ENCODE measurements at regions not wholly inside any gene's neighbourhood (a gene's known extent, or its start where the extent isn't known, plus 50 kb on each side); places are given as distances from the start of the nearest gene placed in this dataset.

- ChIA-PET POLR2A (ENCODE audit: low non-redundant PET) (no interaction called here), CTCF (no interaction called here)
- BruUV-seq (replicated peaks) = no TSS peak
- intact Hi-C loops (cut with micrococcal nuclease; ENCODE audit: unreplicated experiment) = loop anchor here (2.0 to 10.0 kb wide), 4 partner anchors 297 to 1671 kb away; no protein-coding TSS in a partner anchor
- Histone ChIP-seq H3K27ac (ENCODE audit: low read depth, low read length, poor library complexity, severe bottlenecking) (no peak overlapping the region), H3K36me3 (ENCODE audit: insufficient read depth, low read length, poor library complexity, severe bottlenecking) (no peaks in the 10 kb centered on the region), H3K4me3 (ENCODE audit: low read depth, low read length, poor library complexity, severe bottlenecking) (no peak overlapping the region), H3K27me3 (replicated peaks; ENCODE audit: insufficient read depth, low read depth, low read length, poor library complexity) (no peaks in the 10 kb centered on the region), H3K4me1 (ENCODE audit: insufficient read depth, low read length, poor library complexity, severe bottlenecking) (peaks cover 25% of the 10 kb centered on the region), H3K9me3 (ENCODE audit: low read depth, low read length, poor library complexity, severe bottlenecking) (no peaks in the 10 kb centered on the region)
- TF ChIP-seq EZH2 (IDR thresholded peaks at IDR 0.05; ENCODE audit: borderline replicate concordance, low read depth, low read length, poor library complexity, severe bottlenecking) (no peak), CTCF (conservative IDR thresholded peaks at IDR 0.05; ENCODE audit: low read depth, low read length) (no peak)
- no peak for DNase-seq (ENCODE audit: low spot score)
These were observed 782.8 kb upstream of the NUDT12 start for GRCh38 chr5:104345222-104346016.

- intact Hi-C loops (cut with micrococcal nuclease; ENCODE audit: unreplicated experiment) = loop anchor here (2.0 to 10.0 kb wide), 3 partner anchors 297 to 536 kb away; no protein-coding TSS in a partner anchor
- Histone ChIP-seq H3K27ac (ENCODE audit: low read depth, low read length, poor library complexity, severe bottlenecking) (no peak overlapping the region), H3K27me3 (replicated peaks; ENCODE audit: insufficient read depth, low read depth, low read length, poor library complexity) (no peaks in the 10 kb centered on the region), H3K36me3 (ENCODE audit: insufficient read depth, low read length, poor library complexity, severe bottlenecking) (no peaks in the 10 kb centered on the region), H3K4me3 (ENCODE audit: low read depth, low read length, poor library complexity, severe bottlenecking) (no peak overlapping the region), H3K4me1 (ENCODE audit: insufficient read depth, low read length, poor library complexity, severe bottlenecking) (peaks cover 25% of the 10 kb centered on the region), H3K9me3 (ENCODE audit: low read depth, low read length, poor library complexity, severe bottlenecking) (no peaks in the 10 kb centered on the region)
- ChIA-PET CTCF (no interaction called here), POLR2A (ENCODE audit: low non-redundant PET) (no interaction called here)
- TF ChIP-seq CTCF (conservative IDR thresholded peaks at IDR 0.05; ENCODE audit: low read depth, low read length) = no peak
- TF ChIP-seq EZH2 (IDR thresholded peaks at IDR 0.05; ENCODE audit: borderline replicate concordance, low read depth, low read length, poor library complexity, severe bottlenecking) = no peak
- DNase-seq (ENCODE audit: low spot score) = peak; percentile 24
- BruUV-seq (replicated peaks) = no TSS peak
These were observed 782.2 kb upstream of the NUDT12 start for GRCh38 chr5:104344809-104345208.

GRCh38 chr5:104327801-104328200 is 765.2 kb upstream of the NUDT12 start:
- DNase-seq (ENCODE audit: low spot score) = no peak
- CTCF ChIA-PET = no interaction called here
- no peaks in the 10 kb centered on the region for H3K27me3 ChIP-seq (replicated peaks; ENCODE audit: insufficient read depth, low read depth, low read length, poor library complexity)
- H3K4me3 ChIP-seq (ENCODE audit: low read depth, low read length, poor library complexity, severe bottlenecking) = no peak overlapping the region
- intact Hi-C loops (cut with micrococcal nuclease; ENCODE audit: unreplicated experiment) = no loop called here
- TF ChIP-seq EZH2 (IDR thresholded peaks at IDR 0.05; ENCODE audit: borderline replicate concordance, low read depth, low read length, poor library complexity, severe bottlenecking) = no peak
- no peak for TF ChIP-seq CTCF (conservative IDR thresholded peaks at IDR 0.05; ENCODE audit: low read depth, low read length)
- H3K9me3 ChIP-seq (ENCODE audit: low read depth, low read length, poor library complexity, severe bottlenecking) = no peaks in the 10 kb centered on the region
- POLR2A ChIA-PET (ENCODE audit: low non-redundant PET) = no interaction called here
- no peak overlapping the region for H3K27ac ChIP-seq (ENCODE audit: low read depth, low read length, poor library complexity, severe bottlenecking)
- BruUV-seq (replicated peaks) = no TSS peak
- no peaks in the 10 kb centered on the region for H3K4me1 ChIP-seq (ENCODE audit: insufficient read depth, low read length, poor library complexity, severe bottlenecking)
- no peaks in the 10 kb centered on the region for H3K36me3 ChIP-seq (ENCODE audit: insufficient read depth, low read length, poor library complexity, severe bottlenecking)

Data from A673 (cell line).